Calu3 (cell line): ENCODE measurements at regions not wholly inside any gene's neighbourhood (a gene's known extent, or its start where the extent isn't known, plus 50 kb on each side); places are given as distances from the start of the nearest gene placed in this dataset.

Source experiments
- BruUV-seq: library from RNA; stranded (reverse); fragments of 400-500 nt; replicated peaks from 2 replicates; lab custom pipeline; 2021; lab: Mats Ljungman, UMichigan
- CTCF ChIA-PET: fragments of 300-600 bp; sonication (Branson Sonifier 250); formaldehyde crosslinking; loops from one replicate; lab custom pipeline; 2022; ENCODE audit warnings: antibody characterized with exemption; lab: Charles Lee
- DNase-seq: peaks from one replicate; pipeline ENCODE4 v3.0.0; 2022
- H3K27ac Mint-ChIP-seq: one replicate; pipeline ENCODE4 v1.8.0; 2022; ENCODE audit warnings: mixed read lengths; ENCODE audit not compliant: unreplicated experiment
- H3K27me3 Mint-ChIP-seq: one replicate; pipeline ENCODE4 v1.8.0; 2022; ENCODE audit warnings: mixed read lengths; ENCODE audit not compliant: unreplicated experiment
- H3K36me3 Mint-ChIP-seq: one replicate; pipeline ENCODE4 v1.8.0; 2022; ENCODE audit warnings: mild to moderate bottlenecking, moderate library complexity, mixed read lengths; ENCODE audit not compliant: insufficient read depth, unreplicated experiment
- H3K4me1 Mint-ChIP-seq: one replicate; pipeline ENCODE4 v1.8.0; 2022; ENCODE audit warnings: mild to moderate bottlenecking, low read depth, mixed read lengths; ENCODE audit not compliant: unreplicated experiment
- H3K4me3 Mint-ChIP-seq: one replicate; pipeline ENCODE4 v1.8.0; 2022; ENCODE audit warnings: mild to moderate bottlenecking, low read depth, moderate library complexity, mixed read lengths; ENCODE audit not compliant: unreplicated experiment
- H3K9me3 Mint-ChIP-seq: one replicate; pipeline ENCODE4 v1.8.0; 2022; ENCODE audit warnings: low read depth, mixed read lengths; ENCODE audit not compliant: unreplicated experiment
- intact Hi-C: fragments of 100-400 bp; cut with micrococcal nuclease; formaldehyde crosslinking; loops from one replicate; pipeline ENCODE4 v1.10.0; 2022; ENCODE audit not compliant: unreplicated experiment
- TF ChIP-seq, protein P1 (sequence below): fragments of 200-600 bp; IDR thresholded peaks from one replicate; pipeline ENCODE4 v1.8.0; 2022; ENCODE audit warnings: antibody characterized with exemption; ENCODE audit not compliant: unreplicated experiment

GRCh38 chr18:60935041-60935910 lies 398.0 kb upstream of the CDH20 start:
- Mint-ChIP-seq H3K27ac (no peak overlapping the region), H3K36me3 (no peaks in the 10 kb centered on the region), H3K4me3 (no peak overlapping the region)

GRCh38 chr18:60936101-60936500 lies 397.1 kb upstream of the CDH20 start:
- H3K27me3 Mint-ChIP-seq: no peaks in the 10 kb centered on the region
- BruUV-seq: no TSS peak
- CTCF ChIA-PET: no interaction called here

More at GRCh38 chr18:60935041-60935910, 398.0 kb upstream of the CDH20 start:
- CTCF ChIA-PET: no interaction called here
- no peak for DNase-seq
- intact Hi-C loops: no loop called here
- H3K4me1 Mint-ChIP-seq: no peaks in the 10 kb centered on the region
- BruUV-seq: no TSS peak
- H3K27me3 Mint-ChIP-seq: no peaks in the 10 kb centered on the region
- TF ChIP-seq, protein P1, sequence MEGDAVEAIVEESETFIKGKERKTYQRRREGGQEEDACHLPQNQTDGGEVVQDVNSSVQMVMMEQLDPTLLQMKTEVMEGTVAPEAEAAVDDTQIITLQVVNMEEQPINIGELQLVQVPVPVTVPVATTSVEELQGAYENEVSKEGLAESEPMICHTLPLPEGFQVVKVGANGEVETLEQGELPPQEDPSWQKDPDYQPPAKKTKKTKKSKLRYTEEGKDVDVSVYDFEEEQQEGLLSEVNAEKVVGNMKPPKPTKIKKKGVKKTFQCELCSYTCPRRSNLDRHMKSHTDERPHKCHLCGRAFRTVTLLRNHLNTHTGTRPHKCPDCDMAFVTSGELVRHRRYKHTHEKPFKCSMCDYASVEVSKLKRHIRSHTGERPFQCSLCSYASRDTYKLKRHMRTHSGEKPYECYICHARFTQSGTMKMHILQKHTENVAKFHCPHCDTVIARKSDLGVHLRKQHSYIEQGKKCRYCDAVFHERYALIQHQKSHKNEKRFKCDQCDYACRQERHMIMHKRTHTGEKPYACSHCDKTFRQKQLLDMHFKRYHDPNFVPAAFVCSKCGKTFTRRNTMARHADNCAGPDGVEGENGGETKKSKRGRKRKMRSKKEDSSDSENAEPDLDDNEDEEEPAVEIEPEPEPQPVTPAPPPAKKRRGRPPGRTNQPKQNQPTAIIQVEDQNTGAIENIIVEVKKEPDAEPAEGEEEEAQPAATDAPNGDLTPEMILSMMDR: no peak
- peaks cover 2% of the 10 kb centered on the region for H3K9me3 Mint-ChIP-seq

DNA sequence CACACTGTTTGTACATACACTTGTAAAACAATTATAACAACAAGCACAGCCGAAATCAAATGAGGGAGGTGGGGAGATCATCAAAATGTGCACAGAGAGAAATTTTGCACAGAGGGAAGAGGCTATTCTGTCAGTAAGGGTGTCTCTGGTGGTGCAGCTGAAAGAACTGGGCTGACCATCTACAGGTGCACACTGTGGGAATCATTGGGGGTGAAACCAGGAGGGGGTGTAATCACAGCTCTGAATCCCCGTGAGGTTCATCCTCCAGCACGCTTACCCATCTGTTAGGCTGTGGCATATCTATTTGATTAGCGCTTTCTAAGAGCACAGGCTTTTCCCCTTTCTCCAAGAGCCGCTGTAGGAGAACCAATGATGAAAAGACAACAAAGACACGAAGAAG lies 389.9 kb upstream of the CDH20 start:
- H3K27ac Mint-ChIP-seq: no peak overlapping the region
- peaks cover under 1% of the 10 kb centered on the region for H3K9me3 Mint-ChIP-seq
- no peak overlapping the region for H3K4me3 Mint-ChIP-seq
- no peaks in the 10 kb centered on the region for H3K27me3 Mint-ChIP-seq
- no peaks in the 10 kb centered on the region for H3K4me1 Mint-ChIP-seq
- TF ChIP-seq, protein P1: no peak
- no peaks in the 10 kb centered on the region for H3K36me3 Mint-ChIP-seq
- no TSS peak for BruUV-seq
- intact Hi-C loops: no loop called here
- no peak for DNase-seq
- CTCF ChIA-PET: no interaction called here

More at GRCh38 chr18:60936101-60936500, 397.1 kb upstream of the CDH20 start:
- TF ChIP-seq, protein P1: no peak
- DNase-seq: no peak
- no peaks in the 10 kb centered on the region for H3K4me1 Mint-ChIP-seq
- H3K36me3 Mint-ChIP-seq: no peaks in the 10 kb centered on the region
- no peak overlapping the region for H3K27ac Mint-ChIP-seq
- peaks cover 2% of the 10 kb centered on the region for H3K9me3 Mint-ChIP-seq
- H3K4me3 Mint-ChIP-seq: no peak overlapping the region
- intact Hi-C loops: no loop called here

DNA sequence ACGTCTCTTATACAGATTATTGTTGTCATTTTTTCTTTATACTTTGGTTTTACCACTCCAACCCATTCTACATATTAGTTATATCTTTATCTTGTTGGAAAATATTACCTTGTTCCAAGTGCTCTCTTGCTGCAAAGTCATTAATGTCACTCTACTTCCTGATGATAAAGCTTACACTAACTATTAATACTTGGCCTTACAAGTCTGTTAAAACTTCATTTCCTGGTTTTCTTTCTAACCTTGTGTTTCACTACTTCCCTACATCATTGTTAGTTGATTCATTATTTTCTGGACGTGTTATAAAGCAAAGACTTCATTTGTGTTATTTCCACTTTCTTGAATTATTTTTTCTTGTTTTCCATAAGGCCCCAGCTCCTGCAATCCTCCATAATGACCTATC lies 382.6 kb upstream of the CDH20 start:
- CTCF ChIA-PET: interaction anchor here (0.8 kb wide), 1 partner anchor 11 kb away, joined by 4 read pairs; no protein-coding TSS in a partner anchor
- BruUV-seq: no TSS peak
- Mint-ChIP-seq H3K27me3 (no peaks in the 10 kb centered on the region), H3K36me3 (no peaks in the 10 kb centered on the region), H3K4me3 (no peak overlapping the region), H3K27ac (no peak overlapping the region), H3K4me1 (no peaks in the 10 kb centered on the region), H3K9me3 (no peaks in the 10 kb centered on the region)
- intact Hi-C loops: no loop called here
- no peak for DNase-seq
- TF ChIP-seq, protein P1: no peak
